GM13977 (cell line): ENCODE measurements at regions not wholly inside any gene's neighbourhood (a gene's known extent, or its start where the extent isn't known, plus 50 kb on each side); places are given as distances from the start of the nearest gene placed in this dataset.

Experiments used
- DNase-seq: peaks from one replicate; pipeline ENCODE4 v3.0.0; 2012; ENCODE audit warnings: low spot score
- CTCF ChIP-seq: IDR thresholded peaks from 2 replicates; pipeline ENCODE4 v1.5.1; 2012; ENCODE audit warnings: mild to moderate bottlenecking, control low read depth; ENCODE audit not compliant: insufficient read depth; ENCODE audit errors: extremely low read depth, missing control alignments
- in situ Hi-C: fragments of 300-500 bp; cut with MboI; formaldehyde crosslinking; loops from one replicate; pipeline ENCODE4 v1.12.0; 2022; ENCODE audit warnings: low sequenced_read_pairs, low pct_unique_long_range_greater_than_20kb, mixed read lengths, inconsistent platforms; ENCODE audit not compliant: unreplicated experiment

DNA sequence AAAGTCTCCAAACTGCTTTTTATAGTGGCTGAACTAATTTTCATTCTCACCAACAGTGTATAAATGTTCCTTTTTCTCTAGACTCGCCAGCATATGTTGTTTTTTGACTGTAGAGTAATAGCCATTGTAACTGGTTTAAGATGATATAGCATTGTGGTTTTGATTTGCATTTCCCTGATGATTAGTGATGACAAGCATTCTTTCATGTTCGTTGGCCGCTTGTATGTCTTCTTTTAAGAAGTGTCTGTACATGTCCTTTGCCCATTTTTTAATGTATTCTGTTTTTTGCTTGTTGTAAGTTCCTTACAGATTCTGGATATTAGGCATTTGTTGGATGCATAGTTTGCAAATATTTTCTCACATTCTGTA lies 404.9 kb downstream of the FLRT2 start:
- TF ChIP-seq CTCF = no peak
- DNase-seq = no peak
- in situ Hi-C loops = no loop called here

- DNase-seq = peak; percentile 28
- in situ Hi-C loops = no loop called here
- no peak for TF ChIP-seq CTCF
Observed at GRCh38 chr14:85934123-85934885, 404.4 kb downstream of the FLRT2 start.

DNA sequence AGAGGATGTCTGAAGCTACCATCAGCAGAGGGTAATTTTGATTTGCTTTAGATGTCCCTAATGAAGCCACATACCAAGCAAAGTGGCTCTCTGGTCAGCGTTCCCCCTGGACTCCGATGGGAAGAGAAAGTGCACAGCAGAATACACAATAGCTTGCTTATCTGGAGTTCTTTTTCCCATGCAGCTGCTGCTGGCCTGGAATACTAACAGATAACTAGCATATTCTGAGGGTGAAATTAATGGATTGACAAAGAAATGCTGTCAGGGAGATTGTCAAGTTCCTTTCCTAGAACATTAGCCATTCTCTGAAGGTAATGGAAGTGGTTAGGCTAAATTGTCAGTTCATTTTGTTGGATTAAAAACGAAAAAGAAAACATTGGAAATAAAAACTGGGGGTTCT lies 391.3 kb downstream of the FLRT2 start:
- no peak for DNase-seq
- TF ChIP-seq CTCF = no peak
- in situ Hi-C loops = no loop called here

GRCh38 chr14:85917716-85918115 lies 387.8 kb downstream of the FLRT2 start:
- no peak for TF ChIP-seq CTCF
- in situ Hi-C loops = no loop called here
- DNase-seq = no peak

DNA sequence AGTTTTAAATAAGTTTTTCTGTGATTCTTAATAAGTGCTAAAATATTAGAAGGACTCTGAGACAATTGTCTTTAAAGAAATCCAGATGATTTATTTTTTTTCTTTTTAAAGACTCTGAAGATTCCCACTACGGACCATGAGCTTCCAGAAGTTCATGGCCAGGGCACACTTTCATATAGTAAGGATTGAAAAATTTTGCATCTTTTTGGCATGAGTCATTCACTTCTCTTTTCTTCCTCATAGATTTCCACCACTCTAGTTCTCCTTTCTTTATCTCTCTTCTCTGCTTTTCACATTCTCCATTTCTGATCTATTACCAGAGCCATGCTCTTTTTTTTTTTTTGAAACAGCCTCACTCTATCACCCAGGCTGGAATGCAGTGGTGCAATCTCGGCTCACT lies 385.8 kb downstream of the FLRT2 start:
- in situ Hi-C loops = no loop called here
- TF ChIP-seq CTCF = no peak
- no peak for DNase-seq

DNA sequence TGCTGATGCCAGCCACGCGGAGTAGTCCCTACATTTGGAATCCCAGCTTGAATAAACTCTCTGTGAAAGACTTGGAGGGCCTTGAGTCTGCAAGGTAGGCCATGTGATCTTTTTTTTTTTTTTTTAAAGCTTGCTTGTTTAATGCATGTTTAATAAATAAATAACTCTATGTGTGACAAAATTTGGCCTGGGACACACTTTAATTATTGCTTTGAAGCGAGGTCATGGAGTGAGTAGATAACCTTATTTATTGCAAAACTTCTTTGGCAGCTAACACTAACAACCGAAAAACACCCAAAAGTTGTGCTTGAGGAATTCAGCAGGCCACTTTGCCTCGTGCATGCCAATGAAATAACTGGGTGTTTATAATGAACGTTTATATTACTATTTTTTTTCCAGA lies 382.2 kb downstream of the FLRT2 start:
- in situ Hi-C loops = no loop called here
- no peak for TF ChIP-seq CTCF
- no peak for DNase-seq
